HCT116 (cell line): ENCODE measurements at regions not wholly inside any gene's neighbourhood (a gene's known extent, or its start where the extent isn't known, plus 50 kb on each side); places are given as distances from the start of the nearest gene placed in this dataset.

Experiments used
- ATAC-seq: fragments of 200-7000 bp; cut with Tn5 transposase; 2 replicates; pipeline ENCODE4 v1.9.1; 2020; ENCODE audit warnings: mild to moderate bottlenecking, moderate library complexity
- BruUV-seq: library from RNA; stranded (reverse); fragments of 400-500 nt; replicated peaks from 2 replicates; lab custom pipeline; 2021; lab: Mats Ljungman, UMichigan
- CTCF ChIA-PET: fragments of 300-600 bp; sonication (Branson Sonifier 250); formaldehyde crosslinking; loops from one replicate; lab custom pipeline; 2021; ENCODE audit warnings: antibody characterized with exemption; lab: Charles Lee
- POLR2A ChIA-PET: fragments of 300-600, 350-600 bp; sonication (Branson Sonifier 250); formaldehyde crosslinking; loops from one replicate; lab custom pipeline; 2021; ENCODE audit warnings: antibody characterized with exemption; lab: Charles Lee
- RAD21 ChIA-PET, 2 experiments: fragments of 300-600 bp; sonication (Branson Sonifier 250); formaldehyde crosslinking; loops; one replicate each; lab custom pipeline; 2023; ENCODE audit warnings: low total read pairs in 2 of 2; ENCODE audit not compliant: uncharacterized antibody in 2 of 2, unreplicated experiment in 2 of 2, low non-redundant PET in 1 of 2; lab: Charles Lee
- DNase-seq: peaks from one replicate; pipeline ENCODE4 v3.0.0-alpha.2; 2010; ENCODE audit warnings: low read depth, low spot score
- H2AFZ ChIP-seq: fragments of 200-600 bp; shearing (Covaris generic), sonication (generic); 2 replicates; pipeline ENCODE4 v1.6.1; 2017; ENCODE audit warnings: low read depth, mixed run types, mixed read lengths, antibody characterized with exemption, low read length; ENCODE audit not compliant: poor library complexity, severe bottlenecking
- H3K27ac ChIP-seq: 2 replicates; pipeline ENCODE4 v1.5.1; 2012; ENCODE audit warnings: low read depth, low read length
- H3K27me3 ChIP-seq: fragments of 200-600 bp; sonication (generic); 2 replicates; pipeline ENCODE4 v1.6.1; 2016; ENCODE audit warnings: mixed run types, low read length, mixed read lengths; ENCODE audit not compliant: insufficient read depth
- H3K36me3 ChIP-seq, 2 experiments: fragments of 200-500 bp in 1 of 2; fragments of 200-600 bp in 1 of 2; sonication (Bioruptor generic) in 1 of 2; sonication (generic) in 1 of 2; 2 replicates each; pipeline versions ENCODE4 v1.5.1 to v1.6.1; 2014 to 2016; ENCODE audit warnings: low read length in 2 of 2, inconsistent platforms in 1 of 2, mixed read lengths in 1 of 2, mixed run types in 1 of 2; ENCODE audit not compliant: insufficient read depth in 2 of 2, control insufficient read depth in 1 of 2
- H3K4me1 ChIP-seq, 2 experiments: fragments of 200-600 bp in 1 of 2; sonication (generic) in 1 of 2; 2 replicates each; pipeline versions ENCODE4 v1.5.1 to v1.6.1; 2012 to 2017; ENCODE audit warnings: low read length in 2 of 2, inconsistent platforms in 1 of 2, mild to moderate bottlenecking in 1 of 2, mixed read lengths in 1 of 2, mixed run types in 1 of 2, moderate library complexity in 1 of 2; ENCODE audit not compliant: insufficient read depth in 2 of 2, control insufficient read depth in 1 of 2
- H3K4me2 ChIP-seq: fragments of 200-600 bp; sonication (generic); 2 replicates; pipeline ENCODE4 v1.6.1; 2017; ENCODE audit warnings: mixed run types, low read length, mixed read lengths
- H3K4me3 ChIP-seq, 2 experiments: fragments of 200-600 bp in 1 of 2; sonication (generic) in 1 of 2; replicated peaks in 1 of 2; 2 replicates each; pipeline ENCODE4 v1.5.1; 2011 to 2016; ENCODE audit warnings: low read length in 2 of 2, control low read depth in 1 of 2, low read depth in 1 of 2, mild to moderate bottlenecking in 1 of 2, mixed read lengths in 1 of 2, mixed run types in 1 of 2
- H3K79me2 ChIP-seq: fragments of 200-600 bp; sonication (generic); 2 replicates; pipeline ENCODE4 v1.6.1; 2017; ENCODE audit warnings: mild to moderate bottlenecking, mixed run types, low read length, moderate library complexity, mixed read lengths; ENCODE audit not compliant: insufficient read depth
- H3K9ac ChIP-seq: fragments of 200-600 bp; sonication (generic); 2 replicates; pipeline ENCODE4 v1.6.1; 2016; ENCODE audit warnings: low read length, mixed read lengths
- H3K9me2 ChIP-seq: fragments of 200-600 bp; sonication (generic), shearing (Covaris generic); 2 replicates; pipeline ENCODE4 v1.6.1; 2017; ENCODE audit warnings: mixed run types, mild to moderate bottlenecking, moderate library complexity; ENCODE audit not compliant: insufficient read depth
- H3K9me3 ChIP-seq, 2 experiments: fragments of 200-500 bp in 1 of 2; fragments of 200-600 bp in 1 of 2; sonication (Bioruptor generic) in 1 of 2; sonication (generic) in 1 of 2; 2 replicates each; pipeline ENCODE4 v1.6.1; 2014 to 2017; ENCODE audit warnings: low read length in 2 of 2, mixed read lengths in 2 of 2, inconsistent platforms in 1 of 2, low read depth in 1 of 2, mild to moderate bottlenecking in 1 of 2, mixed run types in 1 of 2, moderate library complexity in 1 of 2; ENCODE audit not compliant: control insufficient read depth in 1 of 2, insufficient read depth in 1 of 2
- H4K20me1 ChIP-seq: fragments of 200-600 bp; sonication (generic), shearing (Covaris generic); 2 replicates; pipeline ENCODE4 v1.6.1; 2017; ENCODE audit warnings: mixed run types, mild to moderate bottlenecking, moderate library complexity; ENCODE audit not compliant: insufficient read depth
- ATF3 ChIP-seq: IDR thresholded peaks from 2 replicates; pipeline ENCODE4 v1.6.1; 2012
- CEBPB ChIP-seq: IDR thresholded peaks from 2 replicates; pipeline ENCODE4 v1.6.1; 2012; ENCODE audit warnings: low read depth
- CTCF ChIP-seq, 3 experiments: fragments of 200-600 bp in 1 of 3; sonication (generic) in 1 of 3; IDR thresholded peaks in 2 of 3; conservative IDR thresholded peaks in 1 of 3; 2 replicates each; pipeline ENCODE4 v1.5.1; 2012 to 2017; ENCODE audit warnings: low read depth in 2 of 3, low read length in 2 of 3, antibody characterized with exemption in 1 of 3, borderline replicate concordance in 1 of 3, control low read depth in 1 of 3, mild to moderate bottlenecking in 1 of 3, mixed read lengths in 1 of 3, mixed run types in 1 of 3, moderate library complexity in 1 of 3; ENCODE audit not compliant: insufficient read depth in 1 of 3
- EGR1 ChIP-seq: IDR thresholded peaks from 2 replicates; pipeline ENCODE4 v1.6.1; 2012; ENCODE audit warnings: low read depth
- EZH2 ChIP-seq: fragments of 200-600 bp; sonication (generic); IDR thresholded peaks from 2 replicates; pipeline ENCODE4 v1.6.1; 2017; ENCODE audit warnings: antibody characterized with exemption, mixed run types
- EZH2phosphoT487 ChIP-seq: fragments of 200-600 bp; IDR thresholded peaks from 2 replicates; pipeline ENCODE4 v1.6.1; 2018; ENCODE audit warnings: antibody characterized with exemption, borderline replicate concordance
- MAX ChIP-seq: IDR thresholded peaks from 2 replicates; pipeline ENCODE4 v1.6.1; 2012
- REST ChIP-seq: IDR thresholded peaks from 2 replicates; pipeline ENCODE4 v1.6.1; 2012; ENCODE audit warnings: low read depth
- SIN3A ChIP-seq: IDR thresholded peaks from 2 replicates; pipeline ENCODE4 v1.6.1; 2012; ENCODE audit warnings: low read depth
- SRF ChIP-seq: IDR thresholded peaks from 2 replicates; pipeline ENCODE4 v1.6.1; 2012; ENCODE audit warnings: low read depth
- ZBTB33 ChIP-seq: IDR thresholded peaks from 2 replicates; pipeline ENCODE4 v1.6.1; 2011; ENCODE audit warnings: mild to moderate bottlenecking, low read length, moderate library complexity; ENCODE audit not compliant: insufficient replicate concordance; ENCODE audit errors: extremely low read depth
- ZFX ChIP-seq: fragments of 450-650 bp; IDR thresholded peaks from 2 replicates; pipeline ENCODE4 v1.6.1; 2017
- intact Hi-C: fragments of 100-400 bp; cut with micrococcal nuclease; formaldehyde crosslinking; loops from 2 replicates; pipeline ENCODE4 v1.10.0; 2022

GRCh38 chr2:136347981-136348380 is 230.0 kb upstream of the CXCR4 start:
- intact Hi-C loops: no loop called here
- POLR2A ChIA-PET: no interaction called here
- no peaks in the 10 kb centered on the region for H3K9me3 ChIP-seq
- CTCF ChIA-PET: no interaction called here
- no peak overlapping the region for H3K4me3 ChIP-seq
- no peak overlapping the region for H2AFZ ChIP-seq
- H3K36me3 ChIP-seq: no peaks in the 10 kb centered on the region
- no peaks in the 10 kb centered on the region for H4K20me1 ChIP-seq
- DNase-seq (no peak), ATAC-seq (no peak)
- H3K9me2 ChIP-seq: no peaks in the 10 kb centered on the region
- no peaks in the 10 kb centered on the region for H3K27me3 ChIP-seq
- H3K27ac ChIP-seq: no peak overlapping the region
- BruUV-seq: no TSS peak
- H3K79me2 ChIP-seq: no peaks in the 10 kb centered on the region
- H3K9ac ChIP-seq: no peak overlapping the region
- RAD21 ChIA-PET: no interaction called here
- H3K4me1 ChIP-seq: no peaks in the 10 kb centered on the region
- TF ChIP-seq ZFX (no peak), ATF3 (no peak)
- no peak overlapping the region for H3K4me2 ChIP-seq

GRCh38 chr2:136344339-136344738 is 226.4 kb upstream of the CXCR4 start:
- H3K27ac ChIP-seq: no peak overlapping the region
- no peak for DNase-seq
- no peak for ATAC-seq
- BruUV-seq: no TSS peak
- no peaks in the 10 kb centered on the region for H3K9me3 ChIP-seq
- no peaks in the 10 kb centered on the region for H3K4me1 ChIP-seq
- H3K4me3 ChIP-seq: no peak overlapping the region
- RAD21 ChIA-PET: no interaction called here
- TF ChIP-seq CEBPB (no peak), SIN3A (no peak), REST (no peak), ZBTB33 (no peak), CTCF (IDR thresholded peaks at IDR 0.05 in 2 of 3, conservative IDR thresholded peaks at IDR 0.05 in 1 of 3; ENCODE audit: borderline replicate concordance in 1 of 3, insufficient read depth in 1 of 3, low read depth in 2 of 3, low read length in 2 of 3) (no peak), EGR1 (no peak), SRF (no peak), EZH2phosphoT487 (no peak), EZH2 (no peak), MAX (no peak)
- TF ChIP-seq, all 23 proteins: peak for 0
- Histone ChIP-seq H3K79me2 (no peaks in the 10 kb centered on the region), H3K9me2 (no peaks in the 10 kb centered on the region), H4K20me1 (no peaks in the 10 kb centered on the region), H3K4me2 (no peak overlapping the region), H3K9ac (no peak overlapping the region), H3K36me3 (no peaks in the 10 kb centered on the region), H2AFZ (no peak overlapping the region), H3K27me3 (no peaks in the 10 kb centered on the region)
- intact Hi-C loops: no loop called here
- CTCF ChIA-PET: no interaction called here
- POLR2A ChIA-PET: no interaction called here
